ENCODE measurements at regions not wholly inside any gene's neighbourhood (a gene's known extent, or its start where the extent isn't known, plus 50 kb on each side); places are given as distances from the start of the nearest gene placed in this dataset.

GRCh38 chr4:85298037-85298436 is 176.9 kb upstream of the ARHGAP24 start:
- Histone ChIP-seq H3K27me3 (replicated peaks; ENCODE audit: insufficient read depth, low read length) (no peaks in the 10 kb centered on the region), H2AFZ (ENCODE audit: low read length) (no peak overlapping the region), H3K4me2 (ENCODE audit: low read depth, low read length) (no peak overlapping the region), H3K27ac (ENCODE audit: low read length) (no peak overlapping the region), H4K20me1 (ENCODE audit: insufficient read depth, low read length) (no peaks in the 10 kb centered on the region), H3K4me1 (ENCODE audit: low read length) (no peaks in the 10 kb centered on the region), H3K9ac (ENCODE audit: low read length) (no peak overlapping the region), H3F3A (ENCODE audit: insufficient read depth, low read length) (no peaks in the 10 kb centered on the region), H3K9me2 (replicated peaks; ENCODE audit: insufficient read depth, low read length) (no peaks in the 10 kb centered on the region), H3K4me3 (ENCODE audit: low read length) (no peak overlapping the region), H3K9me3 (replicated peaks; ENCODE audit: insufficient read depth, low read length) (no peaks in the 10 kb centered on the region), H3K79me2 (ENCODE audit: low read length) (no peaks in the 10 kb centered on the region), H3K36me3 (replicated peaks; ENCODE audit: insufficient read depth, low read length) (no peaks in the 10 kb centered on the region)
- DNase-seq = no peak
- no peak for TF ChIP-seq CTCF (IDR thresholded peaks at IDR 0.05; ENCODE audit: low read length)
- no peak for TF ChIP-seq EZH2phosphoT487 (IDR thresholded peaks at IDR 0.05; ENCODE audit: low read length)

- Histone ChIP-seq H3K4me3 (ENCODE audit: low read length) (no peak overlapping the region), H3K79me2 (ENCODE audit: low read length) (no peaks in the 10 kb centered on the region), H3K9me2 (replicated peaks; ENCODE audit: insufficient read depth, low read length) (no peaks in the 10 kb centered on the region), H3K9ac (ENCODE audit: low read length) (no peak overlapping the region), H3K4me2 (ENCODE audit: low read depth, low read length) (no peak overlapping the region), H4K20me1 (ENCODE audit: insufficient read depth, low read length) (no peaks in the 10 kb centered on the region), H2AFZ (ENCODE audit: low read length) (no peak overlapping the region), H3K4me1 (ENCODE audit: low read length) (no peaks in the 10 kb centered on the region), H3K27ac (ENCODE audit: low read length) (no peak overlapping the region), H3K36me3 (replicated peaks; ENCODE audit: insufficient read depth, low read length) (no peaks in the 10 kb centered on the region), H3K27me3 (replicated peaks; ENCODE audit: insufficient read depth, low read length) (no peaks in the 10 kb centered on the region), H3K9me3 (replicated peaks; ENCODE audit: insufficient read depth, low read length) (no peaks in the 10 kb centered on the region), H3F3A (ENCODE audit: insufficient read depth, low read length) (no peaks in the 10 kb centered on the region)
- TF ChIP-seq CTCF (IDR thresholded peaks at IDR 0.05; ENCODE audit: low read length) (no peak), EZH2phosphoT487 (IDR thresholded peaks at IDR 0.05; ENCODE audit: low read length) (no peak)
- no peak for DNase-seq
These were observed 172.7 kb upstream of the ARHGAP24 start for GRCh38 chr4:85302193-85302736.

DNA sequence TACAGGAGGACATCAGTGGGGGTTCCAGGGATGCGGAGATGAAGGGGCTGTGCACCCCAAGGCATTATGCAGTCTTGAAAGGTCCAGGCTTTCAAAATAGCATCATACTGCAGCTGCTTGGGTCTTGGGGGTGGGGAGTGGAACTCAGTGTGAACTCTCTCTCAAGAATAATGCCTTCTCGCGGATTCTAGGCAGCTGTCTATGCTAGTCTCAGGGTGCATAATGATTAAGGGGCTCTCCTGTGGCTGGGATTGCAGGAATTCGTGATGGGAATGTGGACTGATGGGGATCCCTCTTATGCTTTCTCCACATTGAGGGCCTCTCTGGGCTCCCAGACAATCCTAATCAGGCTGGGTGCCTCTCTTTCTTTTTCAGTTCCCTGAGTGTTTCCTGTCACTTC is 172.2 kb upstream of the ARHGAP24 start:
- H3K9me2 ChIP-seq (replicated peaks; ENCODE audit: insufficient read depth, low read length) = no peaks in the 10 kb centered on the region
- H3K9me3 ChIP-seq (replicated peaks; ENCODE audit: insufficient read depth, low read length) = no peaks in the 10 kb centered on the region
- no peaks in the 10 kb centered on the region for H3K79me2 ChIP-seq (ENCODE audit: low read length)
- no peaks in the 10 kb centered on the region for H4K20me1 ChIP-seq (ENCODE audit: insufficient read depth, low read length)
- H3K4me1 ChIP-seq (ENCODE audit: low read length) = no peaks in the 10 kb centered on the region
- DNase-seq = no peak
- no peak overlapping the region for H3K4me3 ChIP-seq (ENCODE audit: low read length)
- TF ChIP-seq CTCF (IDR thresholded peaks at IDR 0.05; ENCODE audit: low read length) (no peak), EZH2 (optimal IDR thresholded peaks at IDR 0.05; ENCODE audit: low read depth, low read length) (no peak), EZH2phosphoT487 (IDR thresholded peaks at IDR 0.05; ENCODE audit: low read length) (no peak)
- no peak overlapping the region for H3K4me2 ChIP-seq (ENCODE audit: low read depth, low read length)
- H3F3A ChIP-seq (ENCODE audit: insufficient read depth, low read length) = no peaks in the 10 kb centered on the region
- no peaks in the 10 kb centered on the region for H3K36me3 ChIP-seq (replicated peaks; ENCODE audit: insufficient read depth, low read length)
- no peaks in the 10 kb centered on the region for H3K27me3 ChIP-seq (replicated peaks; ENCODE audit: insufficient read depth, low read length)
- no peak overlapping the region for H3K9ac ChIP-seq (ENCODE audit: low read length)
- no peak overlapping the region for H3K27ac ChIP-seq (ENCODE audit: low read length)
- H2AFZ ChIP-seq (ENCODE audit: low read length) = no peak overlapping the region
